ENCODE measurements at regions not wholly inside any gene's neighbourhood (a gene's known extent, or its start where the extent isn't known, plus 50 kb on each side); places are given as distances from the start of the nearest gene placed in this dataset.

- Histone ChIP-seq H3K79me2 (ENCODE audit: low read length) (no peaks in the 10 kb centered on the region), H3K27ac (ENCODE audit: low read length) (peak overlapping the region; percentile 56), H4K20me1 (ENCODE audit: insufficient read depth, low read length) (no peaks in the 10 kb centered on the region), H3K36me3 (replicated peaks; ENCODE audit: low read depth, low read length) (no peaks in the 10 kb centered on the region), H2AFZ (ENCODE audit: low read depth, low read length) (peak overlapping the region; percentile 49; the same call in 1 of the 2 replicates), H3K4me1 (ENCODE audit: low read length) (peaks cover 19% of the 10 kb centered on the region), H3K9me3 (ENCODE audit: insufficient read depth, low read length) (no peaks in the 10 kb centered on the region), H3K9ac (ENCODE audit: low read length) (peak overlapping the region; percentile 47; the same call in 1 of the 2 replicates), H3K27me3 (ENCODE audit: low read depth, low read length) (no peaks in the 10 kb centered on the region), H3K4me3 (ENCODE audit: low read length) (no peak overlapping the region), H3K4me2 (ENCODE audit: low read length) (peak overlapping the region; percentile 45)
- TF ChIP-seq CTCF (IDR thresholded peaks at IDR 0.05; ENCODE audit: low read depth, low read length) (no peak), EZH2phosphoT487 (IDR thresholded peaks at IDR 0.05; ENCODE audit: low read depth) (no peak)
Measured at GRCh38 chr5:54832858-54833257, 152.5 kb downstream of the ESM1 start.

- H2AFZ ChIP-seq (ENCODE audit: low read depth, low read length) = no peak overlapping the region
- peaks cover 18% of the 10 kb centered on the region for H3K4me1 ChIP-seq (ENCODE audit: low read length)
- H3K4me3 ChIP-seq (ENCODE audit: low read length) = no peak overlapping the region
- H3K36me3 ChIP-seq (replicated peaks; ENCODE audit: low read depth, low read length) = no peaks in the 10 kb centered on the region
- no peaks in the 10 kb centered on the region for H4K20me1 ChIP-seq (ENCODE audit: insufficient read depth, low read length)
- H3K79me2 ChIP-seq (ENCODE audit: low read length) = no peaks in the 10 kb centered on the region
- no peak overlapping the region for H3K9ac ChIP-seq (ENCODE audit: low read length)
- no peak overlapping the region for H3K27ac ChIP-seq (ENCODE audit: low read length)
- no peaks in the 10 kb centered on the region for H3K9me3 ChIP-seq (ENCODE audit: insufficient read depth, low read length)
- TF ChIP-seq CTCF (IDR thresholded peaks at IDR 0.05; ENCODE audit: low read depth, low read length) (no peak), EZH2phosphoT487 (IDR thresholded peaks at IDR 0.05; ENCODE audit: low read depth) (no peak)
- no peaks in the 10 kb centered on the region for H3K27me3 ChIP-seq (ENCODE audit: low read depth, low read length)
- H3K4me2 ChIP-seq (ENCODE audit: low read length) = no peak overlapping the region
Measured at GRCh38 chr5:54832045-54832444, 153.3 kb downstream of the ESM1 start.

GRCh38 chr5:54831233-54831632, 154.2 kb downstream of the ESM1 start:
- Histone ChIP-seq H3K4me3 (ENCODE audit: low read length) (no peak overlapping the region), H3K79me2 (ENCODE audit: low read length) (no peaks in the 10 kb centered on the region), H3K27ac (ENCODE audit: low read length) (no peak overlapping the region), H3K27me3 (ENCODE audit: low read depth, low read length) (no peaks in the 10 kb centered on the region), H4K20me1 (ENCODE audit: insufficient read depth, low read length) (no peaks in the 10 kb centered on the region), H3K36me3 (replicated peaks; ENCODE audit: low read depth, low read length) (no peaks in the 10 kb centered on the region), H2AFZ (ENCODE audit: low read depth, low read length) (no peak overlapping the region), H3K4me2 (ENCODE audit: low read length) (no peak overlapping the region), H3K9me3 (ENCODE audit: insufficient read depth, low read length) (no peaks in the 10 kb centered on the region), H3K4me1 (ENCODE audit: low read length) (peaks cover 16% of the 10 kb centered on the region), H3K9ac (ENCODE audit: low read length) (no peak overlapping the region)
- TF ChIP-seq CTCF (IDR thresholded peaks at IDR 0.05; ENCODE audit: low read depth, low read length) (no peak), EZH2phosphoT487 (IDR thresholded peaks at IDR 0.05; ENCODE audit: low read depth) (no peak)

- TF ChIP-seq EZH2phosphoT487 (IDR thresholded peaks at IDR 0.05; ENCODE audit: low read depth) = no peak
- TF ChIP-seq CTCF (IDR thresholded peaks at IDR 0.05; ENCODE audit: low read depth, low read length) = no peak
Measured at GRCh38 chr5:54829676-54830535, 155.5 kb downstream of the ESM1 start.

More at GRCh38 chr5:54829676-54830535, 155.5 kb downstream of the ESM1 start:
- H2AFZ ChIP-seq (ENCODE audit: low read depth, low read length) = no peak overlapping the region
- no peaks in the 10 kb centered on the region for H4K20me1 ChIP-seq (ENCODE audit: insufficient read depth, low read length)
- no peaks in the 10 kb centered on the region for H3K9me3 ChIP-seq (ENCODE audit: insufficient read depth, low read length)
- H3K27me3 ChIP-seq (ENCODE audit: low read depth, low read length) = no peaks in the 10 kb centered on the region
- no peak overlapping the region for H3K4me3 ChIP-seq (ENCODE audit: low read length)
- no peaks in the 10 kb centered on the region for H3K36me3 ChIP-seq (replicated peaks; ENCODE audit: low read depth, low read length)
- H3K27ac ChIP-seq (ENCODE audit: low read length) = no peak overlapping the region
- H3K4me1 ChIP-seq (ENCODE audit: low read length) = peaks cover 16% of the 10 kb centered on the region
- no peaks in the 10 kb centered on the region for H3K79me2 ChIP-seq (ENCODE audit: low read length)
- no peak overlapping the region for H3K4me2 ChIP-seq (ENCODE audit: low read length)
- H3K9ac ChIP-seq (ENCODE audit: low read length) = no peak overlapping the region

Data from OCI-LY3 (cell line).